T-cell (primary cell): ENCODE measurements at regions not wholly inside any gene's neighbourhood (a gene's known extent, or its start where the extent isn't known, plus 50 kb on each side); places are given as distances from the start of the nearest gene placed in this dataset.
"Not testable (repeated sequence)": the region's sequence is repeated elsewhere in the genome, so short reads cannot be mapped to it uniquely, and the experiment has no call there.

Experiments
- ATAC-seq, 4 experiments: fragments of 200-7000 bp in 3 of 4; fragments of 150-1000 bp in 1 of 4; cut with Tn5 transposase; replicated peaks in 1 of 4; 1 replicate in 3 of 4; 2 replicates in 1 of 4; pipeline ENCODE4 v1.10.0; 2021; ENCODE audit warnings: moderate library complexity in 3 of 4, mild to moderate bottlenecking in 2 of 4, moderate number of reproducible peaks in 1 of 4
- CTCF ChIA-PET, 2 donors: fragments of 300-600 bp; sonication (Branson Sonifier 250); formaldehyde crosslinking; loops; one replicate each; lab custom pipeline; 2022; ENCODE audit warnings: antibody characterized with exemption in 2 of 2; lab: Charles Lee
- POLR2A ChIA-PET, 2 donors: fragments of 300-600 bp; sonication (Branson Sonifier 250); formaldehyde crosslinking; loops; one replicate each; lab custom pipeline; 2022; ENCODE audit warnings: antibody characterized with exemption in 2 of 2; lab: Charles Lee
- DNase-seq, 35 experiments: peaks; one replicate each; pipeline versions ENCODE4 v3.0.0 to v3.0.0-alpha.2; 2013 to 2023
- H3K27ac ChIP-seq: one replicate; pipeline ENCODE4 v1.5.1; 2013; ENCODE audit warnings: low read length
- H3K27me3 ChIP-seq, 2 experiments: replicated peaks in 1 of 2; 1 replicate in 1 of 2; 2 replicates in 1 of 2; pipeline versions ENCODE4 v1.6.1 to v1.7.0; 2013; ENCODE audit warnings: low read length in 1 of 2, mixed read lengths in 1 of 2; ENCODE audit not compliant: control insufficient read depth in 2 of 2, insufficient read depth in 2 of 2; ENCODE audit errors: extremely low read depth in 1 of 2
- H3K36me3 ChIP-seq, 2 donors: 1 replicate in 1 of 2; 2 replicates in 1 of 2; pipeline versions ENCODE4 v1.6.1 to v1.7.0; 2013; ENCODE audit warnings: low read length in 1 of 2; ENCODE audit not compliant: control insufficient read depth in 2 of 2, insufficient read depth in 1 of 2; ENCODE audit errors: extremely low read depth in 1 of 2
- H3K4me1 ChIP-seq, 2 experiments: 1 replicate in 1 of 2; 2 replicates in 1 of 2; pipeline versions ENCODE4 v1.6.1 to v1.7.0; 2013; ENCODE audit warnings: low read length in 2 of 2, mixed read lengths in 1 of 2; ENCODE audit not compliant: insufficient read depth in 2 of 2, control insufficient read depth in 1 of 2; ENCODE audit errors: extremely low read depth in 1 of 2
- H3K4me3 ChIP-seq, 2 donors: 1 replicate in 1 of 2; 2 replicates in 1 of 2; pipeline versions ENCODE4 v1.5.1 to v1.7.0; 2013; ENCODE audit warnings: mild to moderate bottlenecking in 2 of 2, low read length in 1 of 2, moderate library complexity in 1 of 2; ENCODE audit not compliant: control insufficient read depth in 1 of 2; ENCODE audit errors: extremely low read depth in 1 of 2
- H3K9me3 ChIP-seq: 2 replicates; pipeline ENCODE4 v1.7.0; 2013
- H3K27ac Mint-ChIP-seq, 2 donors: one replicate each; pipeline ENCODE4 v1.8.0; 2020 to 2021; ENCODE audit warnings: mild to moderate bottlenecking in 2 of 2, mixed read lengths in 2 of 2
- H3K27me3 Mint-ChIP-seq, 2 donors: one replicate each; pipeline ENCODE4 v1.8.0; 2021 to 2022; ENCODE audit warnings: mixed read lengths in 2 of 2
- H3K36me3 Mint-ChIP-seq: one replicate; pipeline ENCODE4 v1.8.0; 2021; ENCODE audit warnings: mixed read lengths
- H3K4me1 Mint-ChIP-seq, 3 donors: one replicate each; pipeline ENCODE4 v1.8.0; 2020 to 2022; ENCODE audit warnings: mixed read lengths in 3 of 3, mild to moderate bottlenecking in 1 of 3
- H3K4me3 Mint-ChIP-seq, 3 donors: one replicate each; pipeline ENCODE4 v1.8.0; 2020 to 2022; ENCODE audit warnings: mild to moderate bottlenecking in 3 of 3, mixed read lengths in 3 of 3, moderate library complexity in 3 of 3
- H3K9me3 Mint-ChIP-seq, 3 donors: one replicate each; pipeline ENCODE4 v1.8.0; 2020 to 2022; ENCODE audit warnings: mixed read lengths in 3 of 3
- WGBS: methylation state at CpG from one replicate; pipeline ENCODE4 v1.1.5; 2013; ENCODE audit warnings: missing lambda C conversion rate; ENCODE audit not compliant: insufficient coverage; 5-methylcytosine and 5-hydroxymethylcytosine counted together

DNA sequence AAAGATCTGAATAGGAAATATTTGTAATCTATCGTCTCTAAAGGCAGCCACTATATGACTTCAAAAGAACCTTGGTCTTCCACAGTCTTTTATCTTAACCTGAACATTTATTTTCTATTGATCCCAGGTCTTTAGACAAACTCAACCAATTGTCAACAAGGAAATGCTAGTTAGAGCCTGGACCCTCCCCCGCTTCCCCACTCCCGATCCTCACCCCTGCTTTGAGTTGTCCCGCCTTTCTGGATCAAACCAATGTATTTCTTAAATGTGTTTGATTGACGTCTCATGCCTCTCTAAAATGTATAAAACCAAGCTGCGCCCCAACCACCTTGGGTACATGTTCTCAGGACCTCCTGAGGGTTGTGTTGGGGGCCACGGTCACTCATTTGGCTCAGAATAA is 506.6 kb downstream of the RPIA start:
- H3K9me3 Mint-ChIP-seq, H3K27me3 Mint-ChIP-seq, H3K4me1 ChIP-seq, H3K4me3 ChIP-seq, H3K27ac ChIP-seq, CTCF ChIA-PET, H3K36me3 ChIP-seq, ATAC-seq, H3K4me3 Mint-ChIP-seq, POLR2A ChIA-PET, H3K4me1 Mint-ChIP-seq, H3K27me3 ChIP-seq, H3K9me3 ChIP-seq, DNase-seq, H3K27ac Mint-ChIP-seq, H3K36me3 Mint-ChIP-seq: not testable (repeated sequence)
- WGBS = no CpG with 5 or more reads among the region's 7 CpGs

DNA sequence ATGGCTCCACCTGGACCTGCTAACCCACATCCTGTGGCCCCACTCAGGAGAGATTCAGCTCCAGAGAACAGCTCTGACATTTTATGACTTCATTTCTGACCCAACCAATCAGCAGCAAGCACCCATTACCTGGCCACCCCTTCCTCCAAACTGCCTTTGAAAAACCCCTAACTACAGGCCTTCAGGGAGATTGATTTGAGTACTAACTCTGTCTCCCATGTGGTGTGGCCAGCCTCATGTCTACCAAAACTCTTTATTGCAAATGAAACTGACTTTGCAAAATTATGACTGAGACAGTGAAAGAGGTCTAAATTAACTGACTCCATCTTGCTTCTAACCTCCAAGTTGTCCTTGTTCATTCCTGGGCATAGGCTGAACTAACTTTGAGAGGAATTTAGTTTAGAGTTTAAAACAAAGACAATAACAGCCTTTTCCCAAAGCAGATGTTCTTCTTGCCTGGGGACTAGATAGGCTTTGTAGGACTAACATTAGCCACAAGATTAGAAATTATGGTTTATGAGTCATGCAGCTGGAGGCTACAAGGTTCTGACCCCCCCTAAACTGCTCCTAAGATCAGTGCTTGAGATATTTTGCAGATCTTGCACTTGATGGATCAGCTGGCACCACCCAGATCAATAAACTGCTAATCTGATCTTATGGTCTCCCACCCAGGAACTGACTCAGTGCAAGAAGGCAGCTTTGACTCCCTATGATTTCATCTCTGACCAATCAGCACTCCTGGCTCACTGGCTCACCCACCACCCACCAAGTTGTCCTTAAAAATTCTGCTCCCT is 508.2 kb downstream of the RPIA start:
- H3K9me3 ChIP-seq, H3K4me1 Mint-ChIP-seq, CTCF ChIA-PET, H3K4me1 ChIP-seq, H3K9me3 Mint-ChIP-seq, H3K36me3 ChIP-seq, DNase-seq, POLR2A ChIA-PET, H3K4me3 Mint-ChIP-seq, H3K27ac Mint-ChIP-seq, H3K27ac ChIP-seq, H3K27me3 Mint-ChIP-seq, H3K36me3 Mint-ChIP-seq, H3K27me3 ChIP-seq, H3K4me3 ChIP-seq, ATAC-seq: not testable (repeated sequence)

DNA sequence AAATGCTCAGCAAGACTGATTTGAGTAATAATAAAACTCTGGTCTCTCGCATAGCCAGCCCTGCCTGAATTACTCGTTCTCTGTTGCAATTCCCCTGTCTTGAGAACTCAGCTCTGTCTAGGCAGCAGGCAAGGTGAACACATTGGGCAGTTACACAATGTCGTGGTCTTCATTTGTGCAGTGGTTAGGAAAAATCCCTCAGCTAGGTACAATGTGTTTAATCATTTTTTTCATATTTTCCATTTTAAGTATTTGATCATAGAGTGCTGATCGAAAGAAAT is 508.7 kb downstream of the RPIA start:
- H3K27me3 ChIP-seq, CTCF ChIA-PET, H3K9me3 ChIP-seq, H3K36me3 Mint-ChIP-seq, POLR2A ChIA-PET, H3K4me1 Mint-ChIP-seq, H3K27ac ChIP-seq, H3K36me3 ChIP-seq, H3K27me3 Mint-ChIP-seq, ATAC-seq, H3K27ac Mint-ChIP-seq, H3K9me3 Mint-ChIP-seq, H3K4me3 Mint-ChIP-seq, H3K4me1 ChIP-seq, H3K4me3 ChIP-seq, DNase-seq: not testable (repeated sequence)
- WGBS = 60% methylated on average over 1 of the region's 4 CpGs

DNA sequence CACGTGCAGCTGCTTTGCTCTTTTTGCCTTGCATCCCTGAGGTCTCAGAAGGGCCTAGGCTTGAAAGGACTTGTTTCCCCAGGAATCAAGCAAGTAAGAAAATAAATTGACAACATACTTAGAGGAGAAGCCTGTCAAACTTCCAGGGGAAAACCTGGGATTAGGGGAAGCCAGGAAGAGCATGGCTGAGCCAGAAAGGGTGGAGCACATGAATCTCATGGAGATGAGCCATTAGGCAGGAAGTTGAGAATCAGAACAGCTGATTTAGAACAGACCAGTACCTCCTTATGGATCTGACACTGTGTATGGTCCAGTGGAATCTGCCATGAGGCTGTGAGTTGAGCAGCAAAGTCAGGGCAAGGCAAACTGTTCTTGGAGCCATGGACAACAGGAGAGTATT is 511.0 kb downstream of the RPIA start:
- DNase-seq, H3K36me3 ChIP-seq, H3K4me1 Mint-ChIP-seq, H3K4me1 ChIP-seq, H3K27me3 Mint-ChIP-seq, CTCF ChIA-PET, H3K4me3 Mint-ChIP-seq, H3K27ac Mint-ChIP-seq, H3K4me3 ChIP-seq, H3K9me3 ChIP-seq, H3K9me3 Mint-ChIP-seq, H3K27me3 ChIP-seq, H3K27ac ChIP-seq, ATAC-seq, POLR2A ChIA-PET, H3K36me3 Mint-ChIP-seq: not testable (repeated sequence)
- no CpG with 5 or more reads among the region's 1 CpG for WGBS

DNA sequence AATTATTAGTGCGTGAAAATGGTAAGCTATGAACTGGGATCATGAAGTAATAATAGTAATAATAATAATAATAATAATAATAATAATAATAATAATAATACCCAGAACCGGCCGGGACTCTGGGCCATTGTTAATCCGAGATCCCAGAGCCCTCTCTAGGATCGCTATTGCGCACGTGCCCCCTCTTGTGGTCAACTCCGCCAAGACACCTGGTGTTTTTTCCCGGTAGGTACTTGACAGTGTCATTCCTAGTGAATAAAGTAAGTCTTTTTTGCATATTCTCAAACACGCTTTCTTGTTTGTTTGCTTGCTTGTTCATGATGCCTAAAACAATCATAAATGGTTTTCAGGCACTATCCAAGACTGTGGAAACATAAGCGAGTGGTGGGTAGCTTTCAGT is 513.7 kb downstream of the RPIA start:
- CTCF ChIA-PET, H3K4me1 ChIP-seq, H3K9me3 ChIP-seq, H3K36me3 Mint-ChIP-seq, H3K27me3 ChIP-seq, H3K4me3 ChIP-seq, H3K27me3 Mint-ChIP-seq, H3K36me3 ChIP-seq, H3K9me3 Mint-ChIP-seq, ATAC-seq, H3K4me3 Mint-ChIP-seq, H3K27ac ChIP-seq, H3K4me1 Mint-ChIP-seq, H3K27ac Mint-ChIP-seq: not testable (repeated sequence)
- WGBS = no CpG with 5 or more reads among the region's 11 CpGs
- POLR2A ChIA-PET = interaction anchor here in 1 of 2 donors (0.6 kb wide), 1 partner anchor 313 kb away, joined by 5 read pairs; no protein-coding TSS in a partner anchor
- peak in 12 of 35 experiments; percentile 2 to 18 (median 8) for DNase-seq

DNA sequence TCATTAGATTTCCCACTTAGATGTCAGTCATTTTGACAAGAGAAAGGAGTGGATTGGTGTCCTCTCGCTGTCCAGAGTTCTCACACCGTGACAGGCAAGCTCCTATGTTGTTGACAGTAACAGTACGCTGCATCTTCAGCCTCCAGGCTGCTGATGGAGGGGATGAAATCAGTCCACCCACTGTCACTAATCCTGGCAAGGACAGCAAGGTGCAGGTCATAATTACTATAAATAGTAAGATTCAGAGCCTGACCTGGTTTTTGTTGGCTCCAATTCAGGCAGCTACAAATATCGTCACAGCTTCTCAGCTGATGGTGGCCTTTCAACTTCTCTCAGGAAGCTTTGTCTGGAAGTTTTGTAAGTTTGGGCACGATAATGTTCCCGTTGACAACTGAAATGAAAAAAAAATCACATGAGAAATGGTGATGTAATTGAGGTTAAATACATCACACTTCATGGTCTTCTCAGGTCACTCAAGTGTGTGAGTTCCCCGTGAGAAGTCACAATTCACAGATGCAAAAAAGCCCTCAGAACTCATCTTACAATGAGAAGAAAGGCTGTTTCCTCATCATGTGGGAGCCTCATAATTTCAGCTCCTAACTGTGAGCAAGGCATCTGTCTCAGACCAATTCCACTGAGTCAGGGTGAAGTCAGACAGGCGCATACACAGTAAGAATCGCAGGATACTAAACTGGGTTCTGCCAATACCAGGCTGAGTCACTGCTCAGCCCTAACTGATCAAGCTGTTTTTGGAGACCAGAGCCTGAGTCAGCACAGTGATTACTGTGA is 516.9 kb downstream of the RPIA start:
- POLR2A ChIA-PET, H3K9me3 Mint-ChIP-seq, CTCF ChIA-PET, H3K4me3 ChIP-seq, H3K4me1 ChIP-seq, H3K27ac Mint-ChIP-seq, H3K36me3 ChIP-seq, H3K4me1 Mint-ChIP-seq, H3K4me3 Mint-ChIP-seq, DNase-seq, H3K36me3 Mint-ChIP-seq, ATAC-seq, H3K27ac ChIP-seq, H3K9me3 ChIP-seq, H3K27me3 ChIP-seq, H3K27me3 Mint-ChIP-seq: not testable (repeated sequence)
- WGBS = no CpG with 5 or more reads among the region's 9 CpGs
